Ishikawa (cell line): ENCODE measurements at regions not wholly inside any gene's neighbourhood (a gene's known extent, or its start where the extent isn't known, plus 50 kb on each side); places are given as distances from the start of the nearest gene placed in this dataset.

Source experiments
- EGR1 ChIP-seq: IDR thresholded peaks from 2 replicates; pipeline ENCODE4 v1.6.1; 2012
- EP300 ChIP-seq: IDR thresholded peaks from 2 replicates; pipeline ENCODE4 v1.6.1; 2012; ENCODE audit warnings: borderline replicate concordance
- MAX ChIP-seq: IDR thresholded peaks from 2 replicates; pipeline ENCODE4 v1.6.1; 2012
- RAD21 ChIP-seq: IDR thresholded peaks from 2 replicates; pipeline ENCODE4 v1.6.1; 2012; ENCODE audit warnings: low read depth
- REST ChIP-seq: IDR thresholded peaks from 2 replicates; pipeline ENCODE4 v1.6.1; 2012; ENCODE audit warnings: low read depth, mild to moderate bottlenecking
- TAF1 ChIP-seq: IDR thresholded peaks from 2 replicates; pipeline ENCODE4 v1.6.1; 2012; ENCODE audit warnings: low read depth, mild to moderate bottlenecking
- USF1 ChIP-seq: IDR thresholded peaks from 2 replicates; pipeline ENCODE4 v1.6.1; 2012

GRCh38 chr4:24218566-24218965 is 328.7 kb upstream of the PPARGC1A start:
- TF ChIP-seq USF1 = no peak
- no peak for TF ChIP-seq MAX
- TF ChIP-seq REST = no peak
- TF ChIP-seq EGR1 = no peak
- TF ChIP-seq TAF1 = no peak
- no peak for TF ChIP-seq RAD21
- TF ChIP-seq EP300 = no peak
